HEK293 (cell line): ENCODE measurements at regions not wholly inside any gene's neighbourhood (a gene's known extent, or its start where the extent isn't known, plus 50 kb on each side); places are given as distances from the start of the nearest gene placed in this dataset.

ENCODE experiments used
- CTCF ChIA-PET: fragments of 350-600 bp; formaldehyde crosslinking; extraction: SDS; loops from one replicate; lab custom pipeline; 2021; ENCODE audit warnings: antibody characterized with exemption; lab: Yijun Ruan, JAX
- POLR2A ChIA-PET: fragments of 300-600 bp; formaldehyde crosslinking; extraction: SDS; loops from one replicate; lab custom pipeline; 2020; ENCODE audit warnings: antibody characterized with exemption, inconsistent platforms; lab: Yijun Ruan, JAX
- H3K27ac ChIP-seq: fragments of 200-500 bp; sonication (Bioruptor generic); 2 replicates; pipeline ENCODE4 v1.5.1; 2014; ENCODE audit warnings: low read depth, low read length, control low read depth, inconsistent platforms; ENCODE audit errors: extremely low read depth
- H3K36me3 ChIP-seq, 2 experiments: fragments of 200-500 bp in 1 of 2; sonication (Bioruptor generic) in 1 of 2; 1 replicate in 1 of 2; 2 replicates in 1 of 2; pipeline ENCODE4 v1.5.1; 2014 to 2017; ENCODE audit warnings: inconsistent platforms in 2 of 2, low read length in 2 of 2; ENCODE audit not compliant: control insufficient read depth in 2 of 2, insufficient read depth in 1 of 2
- H3K4me1 ChIP-seq: fragments of 200-500 bp; sonication (Bioruptor generic); 2 replicates; pipeline ENCODE4 v1.5.1; 2014; ENCODE audit warnings: mild to moderate bottlenecking, low read length, inconsistent platforms; ENCODE audit not compliant: control insufficient read depth, insufficient read depth
- H3K4me3 ChIP-seq: 2 replicates; pipeline ENCODE4 v1.5.1; 2011; ENCODE audit warnings: low read depth, mild to moderate bottlenecking, control low read depth, low read length, moderate library complexity
- H3K9me3 ChIP-seq: fragments of 200-500 bp; sonication (Bioruptor generic); 2 replicates; pipeline ENCODE4 v1.5.1; 2014; ENCODE audit warnings: low read depth, low read length, inconsistent platforms; ENCODE audit not compliant: control insufficient read depth, insufficient read depth
- GLI4 ChIP-seq: fragments of 450-650 bp; formaldehyde crosslinking; IDR thresholded peaks from 2 replicates; pipeline ENCODE4 v1.5.1; 2016; ENCODE audit warnings: missing biosample characterization, missing genetic modification characterization
- GLIS1 ChIP-seq: fragments of 450-650 bp; formaldehyde crosslinking; IDR thresholded peaks from 2 replicates; pipeline ENCODE4 v1.5.1; 2016; ENCODE audit warnings: missing biosample characterization, missing genetic modification characterization
- IKZF3 ChIP-seq: fragments of 450-650 bp; IDR thresholded peaks from 2 replicates; pipeline ENCODE4 v1.5.0; 2018; ENCODE audit warnings: missing biosample characterization, mild to moderate bottlenecking, missing genetic modification characterization, moderate library complexity
- PRDM6 ChIP-seq: fragments of 450-650 bp; formaldehyde crosslinking; IDR thresholded peaks from 2 replicates; pipeline ENCODE4 v1.5.1; 2017; ENCODE audit warnings: missing biosample characterization, missing genetic modification characterization
- SP3 ChIP-seq: fragments of 450-650 bp; formaldehyde crosslinking; IDR thresholded peaks from 2 replicates; pipeline ENCODE4 v1.5.1; 2016; ENCODE audit warnings: missing biosample characterization, missing genetic modification characterization
- TSHZ1 ChIP-seq: fragments of 450-650 bp; formaldehyde crosslinking; IDR thresholded peaks from 2 replicates; pipeline ENCODE4 v1.5.1; 2016; ENCODE audit warnings: missing biosample characterization, missing genetic modification characterization, borderline replicate concordance
- ZBTB1 ChIP-seq: fragments of 450-650 bp; formaldehyde crosslinking; IDR thresholded peaks from 2 replicates; pipeline ENCODE4 v1.5.1; 2016; ENCODE audit warnings: missing biosample characterization, missing genetic modification characterization
- ZNF112 ChIP-seq: fragments of 450-650 bp; formaldehyde crosslinking; IDR thresholded peaks from 2 replicates; pipeline ENCODE4 v1.5.0; 2017; ENCODE audit warnings: missing biosample characterization, missing genetic modification characterization
- ZNF133 ChIP-seq: fragments of 450-650 bp; formaldehyde crosslinking; IDR thresholded peaks from 2 replicates; pipeline ENCODE4 v1.5.1; 2016; ENCODE audit warnings: missing biosample characterization, missing genetic modification characterization
- ZNF404 ChIP-seq: fragments of 450-650 bp; formaldehyde crosslinking; IDR thresholded peaks from 2 replicates; pipeline ENCODE4 v1.5.1; 2017; ENCODE audit warnings: missing biosample characterization, missing genetic modification characterization
- ZNF501 ChIP-seq: fragments of 450-650 bp; formaldehyde crosslinking; IDR thresholded peaks from 2 replicates; pipeline ENCODE4 v1.5.1; 2016; ENCODE audit warnings: missing biosample characterization, missing genetic modification characterization
- ZNF610 ChIP-seq: fragments of 450-650 bp; formaldehyde crosslinking; IDR thresholded peaks from 2 replicates; pipeline ENCODE4 v1.5.1; 2016; ENCODE audit warnings: missing biosample characterization, missing genetic modification characterization, borderline replicate concordance
- ZNF639 ChIP-seq: fragments of 450-650 bp; formaldehyde crosslinking; IDR thresholded peaks from 2 replicates; pipeline ENCODE4 v1.5.1; 2016; ENCODE audit warnings: missing biosample characterization, missing genetic modification characterization
- ZNF692 ChIP-seq: fragments of 450-650 bp; formaldehyde crosslinking; IDR thresholded peaks from 2 replicates; pipeline ENCODE4 v1.5.1; 2016; ENCODE audit warnings: missing biosample characterization, missing genetic modification characterization
- ZNF701 ChIP-seq: fragments of 450-650 bp; formaldehyde crosslinking; IDR thresholded peaks from 2 replicates; pipeline ENCODE4 v1.5.1; 2016; ENCODE audit warnings: missing biosample characterization, missing genetic modification characterization

- Histone ChIP-seq H3K27ac (no peak overlapping the region), H3K9me3 (no peaks in the 10 kb centered on the region), H3K36me3 (no peaks in the 10 kb centered on the region), H3K4me3 (no peak overlapping the region), H3K4me1 (no peaks in the 10 kb centered on the region)
- CTCF ChIA-PET: no interaction called here
- POLR2A ChIA-PET: no interaction called here
- TF ChIP-seq ZNF701 (tag by site-specific recombination): no peak
- TF ChIP-seq PRDM6: no peak
- no peak for TF ChIP-seq TSHZ1 (tag by site-specific recombination)
- no peak for TF ChIP-seq SP3 (tag by site-specific recombination)
- no peak for TF ChIP-seq ZBTB1 (tag by site-specific recombination)
- TF ChIP-seq IKZF3 (tag by site-specific recombination): no peak
- no peak for TF ChIP-seq GLI4 (tag by site-specific recombination)
- no peak for TF ChIP-seq GLIS1 (tag by site-specific recombination)
- no peak for TF ChIP-seq ZNF639 (tag by site-specific recombination)
- no peak for TF ChIP-seq ZNF112 (tag by site-specific recombination)
These were observed 57.1 kb upstream of the ATG10 start for GRCh38 chr5:81914696-81915095.

- TF ChIP-seq ZNF404 (tag by site-specific recombination) (no peak), ZNF610 (tag by site-specific recombination) (no peak), ZNF692 (tag by site-specific recombination) (no peak)
- Histone ChIP-seq H3K27ac (no peak overlapping the region), H3K9me3 (no peaks in the 10 kb centered on the region), H3K36me3 (no peaks in the 10 kb centered on the region), H3K4me3 (no peak overlapping the region), H3K4me1 (peaks cover 11% of the 10 kb centered on the region)
- ChIA-PET POLR2A (no interaction called here), CTCF (no interaction called here)
These were observed 58.9 kb upstream of the ATG10 start for GRCh38 chr5:81912933-81913332.

DNA sequence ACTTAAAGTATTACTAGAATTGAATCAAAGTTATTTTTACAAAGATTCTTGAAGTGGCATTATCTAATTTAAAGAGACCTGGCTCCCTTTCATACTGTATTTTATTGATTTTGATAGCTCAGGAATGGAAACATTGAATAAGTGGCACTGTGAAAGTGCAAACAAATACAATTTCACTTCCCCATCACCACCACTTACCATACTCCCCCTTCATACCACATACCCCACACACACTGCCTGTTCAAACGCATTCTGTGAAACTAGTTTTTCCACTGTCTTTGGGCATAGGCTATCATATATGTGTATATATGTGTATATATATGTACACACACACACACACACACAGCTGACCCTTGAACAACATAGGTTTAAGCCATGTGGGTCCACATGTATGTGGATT is 62.1 kb upstream of the ATG10 start:
- Histone ChIP-seq H3K36me3 (no peaks in the 10 kb centered on the region), H3K4me1 (peaks cover 11% of the 10 kb centered on the region), H3K4me3 (no peak overlapping the region), H3K27ac (no peak overlapping the region), H3K9me3 (no peaks in the 10 kb centered on the region)
- CTCF ChIA-PET: interaction anchor here (0.5 kb wide), 1 partner anchor 665 kb away, joined by 3 read pairs; no protein-coding TSS in a partner anchor
- TF ChIP-seq ZNF501 (tag by site-specific recombination) (no peak), ZNF133 (tag by site-specific recombination) (no peak)
- TF ChIP-seq, all 188 proteins: peak for 0
- POLR2A ChIA-PET: no interaction called here
